ENCODE measurements at regions not wholly inside any gene's neighbourhood (a gene's known extent, or its start where the extent isn't known, plus 50 kb on each side); places are given as distances from the start of the nearest gene placed in this dataset.
A peak's percentile ranks its signal among the peaks of the same experiment; 100 is the strongest.
"Not testable (repeated sequence)": the region's sequence is repeated elsewhere in the genome, so short reads cannot be mapped to it uniquely, and the experiment has no call there.

GRCh38 chr10:37525410-37525809 lies 332.0 kb downstream of the ZNF248 start:
- H3K9ac ChIP-seq (ENCODE audit: insufficient read depth, low read depth, low read length); FAIRE-seq; H2AFZ ChIP-seq (ENCODE audit: low read length); POLR2A ChIA-PET; H3K27me3 ChIP-seq (ENCODE audit: control insufficient read depth in 1 of 2, insufficient read depth in 2 of 2, low read length in 2 of 2); H3K4me3 ChIP-seq (replicated peaks in 1 of 3; ENCODE audit: insufficient read depth in 1 of 3, low read depth in 2 of 3, low read length in 3 of 3); H3K9me3 ChIP-seq (ENCODE audit: low read length); intact Hi-C loops (cut with micrococcal nuclease; ENCODE audit: unreplicated experiment); H3K79me2 ChIP-seq (ENCODE audit: insufficient read depth, low read length); BruUV-seq (replicated peaks); H4K20me1 ChIP-seq (ENCODE audit: insufficient read depth, low read length); H3K36me3 ChIP-seq (replicated peaks in 1 of 2; ENCODE audit: control insufficient read depth in 1 of 2, insufficient read depth in 2 of 2, low read length in 2 of 2); H3K4me1 ChIP-seq (ENCODE audit: insufficient read depth, low read length); H3K4me2 ChIP-seq (ENCODE audit: low read depth, low read length); H3K27ac ChIP-seq (ENCODE audit: extremely low read length, insufficient read depth, low read length): not testable (repeated sequence)
- TF ChIP-seq, protein P1, sequence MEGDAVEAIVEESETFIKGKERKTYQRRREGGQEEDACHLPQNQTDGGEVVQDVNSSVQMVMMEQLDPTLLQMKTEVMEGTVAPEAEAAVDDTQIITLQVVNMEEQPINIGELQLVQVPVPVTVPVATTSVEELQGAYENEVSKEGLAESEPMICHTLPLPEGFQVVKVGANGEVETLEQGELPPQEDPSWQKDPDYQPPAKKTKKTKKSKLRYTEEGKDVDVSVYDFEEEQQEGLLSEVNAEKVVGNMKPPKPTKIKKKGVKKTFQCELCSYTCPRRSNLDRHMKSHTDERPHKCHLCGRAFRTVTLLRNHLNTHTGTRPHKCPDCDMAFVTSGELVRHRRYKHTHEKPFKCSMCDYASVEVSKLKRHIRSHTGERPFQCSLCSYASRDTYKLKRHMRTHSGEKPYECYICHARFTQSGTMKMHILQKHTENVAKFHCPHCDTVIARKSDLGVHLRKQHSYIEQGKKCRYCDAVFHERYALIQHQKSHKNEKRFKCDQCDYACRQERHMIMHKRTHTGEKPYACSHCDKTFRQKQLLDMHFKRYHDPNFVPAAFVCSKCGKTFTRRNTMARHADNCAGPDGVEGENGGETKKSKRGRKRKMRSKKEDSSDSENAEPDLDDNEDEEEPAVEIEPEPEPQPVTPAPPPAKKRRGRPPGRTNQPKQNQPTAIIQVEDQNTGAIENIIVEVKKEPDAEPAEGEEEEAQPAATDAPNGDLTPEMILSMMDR (CRISPR knock-in tag; IDR thresholded peaks at IDR 0.05): peak; percentile 36; the same call in 1 of the 2 replicates
- TF ChIP-seq SMC3 (IDR thresholded peaks at IDR 0.05; ENCODE audit: low read length) (0 out of 2 replicates have a peak, but pooled peaks have one; percentile 20), STAG1 (CRISPR knock-in tag; IDR thresholded peaks at IDR 0.05) (peak; percentile 42), RAD21 (CRISPR knock-in tag; IDR thresholded peaks at IDR 0.05) (peak; percentile 14; the same call in 1 of the 2 replicates)
- DNase-seq (ENCODE audit: low spot score) (peak; percentile 10), ATAC-seq (peak; percentile 41; the same call in 1 of the 3 replicates)
- WGBS (ENCODE audit: low lambda C conversion rate): 0% methylated on average over 2 of the region's 2 CpGs
- in situ Hi-C loops (cut with HindIII; ENCODE audit: extremely low pct_ligation_motif_present, low pct_unique_long_range_greater_than_20kb): loop anchor here (10.0 kb wide), 1 partner anchor 229 kb away; no protein-coding TSS in a partner anchor
- CTCF ChIA-PET (ENCODE audit: low intra/inter-chr PET ratio, low total read pairs): interaction anchor here (0.6 to 1.8 kb wide), 3 partner anchors 228 to 230 kb away, joined by 3 to 8 read pairs (median 6); no protein-coding TSS in a partner anchor

DNA sequence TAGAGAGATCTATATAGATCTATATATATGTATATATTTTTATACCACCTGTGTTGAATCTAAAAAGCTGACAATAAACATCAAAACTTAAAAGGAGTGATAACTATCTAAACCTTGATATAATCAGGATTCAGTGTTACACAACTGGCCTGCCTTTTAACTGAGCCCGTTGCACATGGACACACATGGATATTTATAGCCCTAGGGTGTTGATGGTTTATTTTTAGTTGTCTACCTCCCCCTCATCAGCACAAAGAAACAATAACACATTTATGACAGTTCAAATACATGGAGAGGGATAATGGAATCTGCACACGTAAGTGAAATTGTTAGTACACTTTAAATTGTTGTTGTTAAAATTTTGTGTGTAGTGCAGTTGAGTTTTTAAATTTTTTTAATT lies 336.9 kb downstream of the ZNF248 start:
- BruUV-seq (replicated peaks): no TSS peak
- ATAC-seq (no peak), DNase-seq (ENCODE audit: low spot score) (no peak), FAIRE-seq (no peak)
- in situ Hi-C loops (cut with HindIII; ENCODE audit: extremely low pct_ligation_motif_present, low pct_unique_long_range_greater_than_20kb): loop anchor here (10.0 kb wide), 1 partner anchor 234 kb away; no protein-coding TSS in a partner anchor
- no peak overlapping the region for H3K4me3 ChIP-seq (replicated peaks in 1 of 3; ENCODE audit: insufficient read depth in 1 of 3, low read depth in 2 of 3, low read length in 3 of 3)
- H3K27ac ChIP-seq (ENCODE audit: extremely low read length, insufficient read depth, low read length): no peak overlapping the region
- intact Hi-C loops (cut with micrococcal nuclease; ENCODE audit: unreplicated experiment): no loop called here
- H3K4me2 ChIP-seq (ENCODE audit: low read depth, low read length): no peak overlapping the region
- no peaks in the 10 kb centered on the region for H4K20me1 ChIP-seq (ENCODE audit: insufficient read depth, low read length)
- no peak overlapping the region for H3K9ac ChIP-seq (ENCODE audit: insufficient read depth, low read depth, low read length)
- no peak overlapping the region for H2AFZ ChIP-seq (ENCODE audit: low read length)
- peak in 1 of 2 experiments; percentile 33; a peak in 2 of 4 replicates for TF ChIP-seq MAFK (conservative IDR thresholded peaks at IDR 0.05 in 1 of 2, IDR thresholded peaks at IDR 0.05 in 1 of 2; ENCODE audit: low read length in 2 of 2)
- TF ChIP-seq, protein P2, sequence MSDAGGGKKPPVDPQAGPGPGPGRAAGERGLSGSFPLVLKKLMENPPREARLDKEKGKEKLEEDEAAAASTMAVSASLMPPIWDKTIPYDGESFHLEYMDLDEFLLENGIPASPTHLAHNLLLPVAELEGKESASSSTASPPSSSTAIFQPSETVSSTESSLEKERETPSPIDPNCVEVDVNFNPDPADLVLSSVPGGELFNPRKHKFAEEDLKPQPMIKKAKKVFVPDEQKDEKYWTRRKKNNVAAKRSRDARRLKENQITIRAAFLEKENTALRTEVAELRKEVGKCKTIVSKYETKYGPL (CRISPR knock-in tag; IDR thresholded peaks at IDR 0.05): no peak
- no peaks in the 10 kb centered on the region for H3K79me2 ChIP-seq (ENCODE audit: insufficient read depth, low read length)
- 2% methylated on average over 2 of the region's 2 CpGs for WGBS (ENCODE audit: low lambda C conversion rate)
- H3K27me3 ChIP-seq (ENCODE audit: control insufficient read depth in 1 of 2, insufficient read depth in 2 of 2, low read length in 2 of 2): no peaks in the 10 kb centered on the region
- CTCF ChIA-PET (ENCODE audit: low intra/inter-chr PET ratio, low total read pairs): no interaction called here
- H3K36me3 ChIP-seq (replicated peaks in 1 of 2; ENCODE audit: control insufficient read depth in 1 of 2, insufficient read depth in 2 of 2, low read length in 2 of 2): no peaks in the 10 kb centered on the region
- no peaks in the 10 kb centered on the region for H3K4me1 ChIP-seq (ENCODE audit: insufficient read depth, low read length)
- POLR2A ChIA-PET: no interaction called here
- H3K9me3 ChIP-seq (ENCODE audit: low read length): no peaks in the 10 kb centered on the region

GRCh38 chr10:37510520-37510919 lies 346.9 kb downstream of the ZNF248 start:
- WGBS (ENCODE audit: low lambda C conversion rate): 20% methylated on average over 3 of the region's 3 CpGs

More at GRCh38 chr10:37510520-37510919, 346.9 kb downstream of the ZNF248 start:
- H2AFZ ChIP-seq (ENCODE audit: low read length); DNase-seq (ENCODE audit: low spot score); H3K27ac ChIP-seq (ENCODE audit: extremely low read length, insufficient read depth, low read length); CTCF ChIA-PET (ENCODE audit: low intra/inter-chr PET ratio, low total read pairs); POLR2A ChIA-PET; BruUV-seq (replicated peaks); intact Hi-C loops (cut with micrococcal nuclease; ENCODE audit: unreplicated experiment); H3K27me3 ChIP-seq (ENCODE audit: control insufficient read depth in 1 of 2, insufficient read depth in 2 of 2, low read length in 2 of 2); H3K9ac ChIP-seq (ENCODE audit: insufficient read depth, low read depth, low read length); H3K4me1 ChIP-seq (ENCODE audit: insufficient read depth, low read length); FAIRE-seq; in situ Hi-C loops (cut with HindIII; ENCODE audit: extremely low pct_ligation_motif_present, low pct_unique_long_range_greater_than_20kb); H4K20me1 ChIP-seq (ENCODE audit: insufficient read depth, low read length); H3K4me2 ChIP-seq (ENCODE audit: low read depth, low read length); ATAC-seq; H3K4me3 ChIP-seq (replicated peaks in 1 of 3; ENCODE audit: insufficient read depth in 1 of 3, low read depth in 2 of 3, low read length in 3 of 3); H3K79me2 ChIP-seq (ENCODE audit: insufficient read depth, low read length); H3K36me3 ChIP-seq (replicated peaks in 1 of 2; ENCODE audit: control insufficient read depth in 1 of 2, insufficient read depth in 2 of 2, low read length in 2 of 2): not testable (repeated sequence)
- peaks cover 14% of the 10 kb centered on the region for H3K9me3 ChIP-seq (ENCODE audit: low read length)

Measured in HepG2 (cell line).